ENCODE measurements at regions not wholly inside any gene's neighbourhood (a gene's known extent, or its start where the extent isn't known, plus 50 kb on each side); places are given as distances from the start of the nearest gene placed in this dataset.

- TF ChIP-seq POLR2A (IDR thresholded peaks at IDR 0.05) = no peak
- TF ChIP-seq, protein P1, sequence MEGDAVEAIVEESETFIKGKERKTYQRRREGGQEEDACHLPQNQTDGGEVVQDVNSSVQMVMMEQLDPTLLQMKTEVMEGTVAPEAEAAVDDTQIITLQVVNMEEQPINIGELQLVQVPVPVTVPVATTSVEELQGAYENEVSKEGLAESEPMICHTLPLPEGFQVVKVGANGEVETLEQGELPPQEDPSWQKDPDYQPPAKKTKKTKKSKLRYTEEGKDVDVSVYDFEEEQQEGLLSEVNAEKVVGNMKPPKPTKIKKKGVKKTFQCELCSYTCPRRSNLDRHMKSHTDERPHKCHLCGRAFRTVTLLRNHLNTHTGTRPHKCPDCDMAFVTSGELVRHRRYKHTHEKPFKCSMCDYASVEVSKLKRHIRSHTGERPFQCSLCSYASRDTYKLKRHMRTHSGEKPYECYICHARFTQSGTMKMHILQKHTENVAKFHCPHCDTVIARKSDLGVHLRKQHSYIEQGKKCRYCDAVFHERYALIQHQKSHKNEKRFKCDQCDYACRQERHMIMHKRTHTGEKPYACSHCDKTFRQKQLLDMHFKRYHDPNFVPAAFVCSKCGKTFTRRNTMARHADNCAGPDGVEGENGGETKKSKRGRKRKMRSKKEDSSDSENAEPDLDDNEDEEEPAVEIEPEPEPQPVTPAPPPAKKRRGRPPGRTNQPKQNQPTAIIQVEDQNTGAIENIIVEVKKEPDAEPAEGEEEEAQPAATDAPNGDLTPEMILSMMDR (IDR thresholded peaks at IDR 0.05) = no peak
These were observed 108.4 kb downstream of the CHIC2 start for GRCh38 chr4:53956053-53956452.
